H1 (cell line): ENCODE measurements at regions not wholly inside any gene's neighbourhood (a gene's known extent, or its start where the extent isn't known, plus 50 kb on each side); places are given as distances from the start of the nearest gene placed in this dataset.

Experiments used
- CBX5 ChIP-seq: fragments of 300-800, 300-1000 bp; sonication (generic); IDR thresholded peaks from 2 replicates; pipeline ENCODE4 v1.7.1; 2016; ENCODE audit warnings: antibody characterized with exemption, low read length, low read depth
- CHD1 ChIP-seq: IDR thresholded peaks from 2 replicates; pipeline ENCODE4 v1.6.1; 2012; ENCODE audit warnings: low read depth, low read length, improper control_type of control experiment
- GTF2F1 ChIP-seq: IDR thresholded peaks from 2 replicates; pipeline ENCODE4 v1.6.1; 2012; ENCODE audit warnings: low read depth, low read length, improper control_type of control experiment, borderline replicate concordance
- RXRA ChIP-seq: IDR thresholded peaks from 2 replicates; pipeline ENCODE4 v1.6.1; 2011; ENCODE audit warnings: low read depth, mild to moderate bottlenecking, low read length, moderate library complexity; ENCODE audit not compliant: insufficient read depth
- TF ChIP-seq, protein P1 (sequence below): fragments of 300-600 bp; sonication (generic); IDR thresholded peaks from 2 replicates; pipeline ENCODE4 v1.7.1; 2012; ENCODE audit warnings: low read length, moderate library complexity, mild to moderate bottlenecking, inconsistent platforms; ENCODE audit not compliant: insufficient replicate concordance

GRCh38 chr7:142590830-142591457 lies 158.3 kb upstream of the PRSS1 start (continued):
- TF ChIP-seq, protein P1, sequence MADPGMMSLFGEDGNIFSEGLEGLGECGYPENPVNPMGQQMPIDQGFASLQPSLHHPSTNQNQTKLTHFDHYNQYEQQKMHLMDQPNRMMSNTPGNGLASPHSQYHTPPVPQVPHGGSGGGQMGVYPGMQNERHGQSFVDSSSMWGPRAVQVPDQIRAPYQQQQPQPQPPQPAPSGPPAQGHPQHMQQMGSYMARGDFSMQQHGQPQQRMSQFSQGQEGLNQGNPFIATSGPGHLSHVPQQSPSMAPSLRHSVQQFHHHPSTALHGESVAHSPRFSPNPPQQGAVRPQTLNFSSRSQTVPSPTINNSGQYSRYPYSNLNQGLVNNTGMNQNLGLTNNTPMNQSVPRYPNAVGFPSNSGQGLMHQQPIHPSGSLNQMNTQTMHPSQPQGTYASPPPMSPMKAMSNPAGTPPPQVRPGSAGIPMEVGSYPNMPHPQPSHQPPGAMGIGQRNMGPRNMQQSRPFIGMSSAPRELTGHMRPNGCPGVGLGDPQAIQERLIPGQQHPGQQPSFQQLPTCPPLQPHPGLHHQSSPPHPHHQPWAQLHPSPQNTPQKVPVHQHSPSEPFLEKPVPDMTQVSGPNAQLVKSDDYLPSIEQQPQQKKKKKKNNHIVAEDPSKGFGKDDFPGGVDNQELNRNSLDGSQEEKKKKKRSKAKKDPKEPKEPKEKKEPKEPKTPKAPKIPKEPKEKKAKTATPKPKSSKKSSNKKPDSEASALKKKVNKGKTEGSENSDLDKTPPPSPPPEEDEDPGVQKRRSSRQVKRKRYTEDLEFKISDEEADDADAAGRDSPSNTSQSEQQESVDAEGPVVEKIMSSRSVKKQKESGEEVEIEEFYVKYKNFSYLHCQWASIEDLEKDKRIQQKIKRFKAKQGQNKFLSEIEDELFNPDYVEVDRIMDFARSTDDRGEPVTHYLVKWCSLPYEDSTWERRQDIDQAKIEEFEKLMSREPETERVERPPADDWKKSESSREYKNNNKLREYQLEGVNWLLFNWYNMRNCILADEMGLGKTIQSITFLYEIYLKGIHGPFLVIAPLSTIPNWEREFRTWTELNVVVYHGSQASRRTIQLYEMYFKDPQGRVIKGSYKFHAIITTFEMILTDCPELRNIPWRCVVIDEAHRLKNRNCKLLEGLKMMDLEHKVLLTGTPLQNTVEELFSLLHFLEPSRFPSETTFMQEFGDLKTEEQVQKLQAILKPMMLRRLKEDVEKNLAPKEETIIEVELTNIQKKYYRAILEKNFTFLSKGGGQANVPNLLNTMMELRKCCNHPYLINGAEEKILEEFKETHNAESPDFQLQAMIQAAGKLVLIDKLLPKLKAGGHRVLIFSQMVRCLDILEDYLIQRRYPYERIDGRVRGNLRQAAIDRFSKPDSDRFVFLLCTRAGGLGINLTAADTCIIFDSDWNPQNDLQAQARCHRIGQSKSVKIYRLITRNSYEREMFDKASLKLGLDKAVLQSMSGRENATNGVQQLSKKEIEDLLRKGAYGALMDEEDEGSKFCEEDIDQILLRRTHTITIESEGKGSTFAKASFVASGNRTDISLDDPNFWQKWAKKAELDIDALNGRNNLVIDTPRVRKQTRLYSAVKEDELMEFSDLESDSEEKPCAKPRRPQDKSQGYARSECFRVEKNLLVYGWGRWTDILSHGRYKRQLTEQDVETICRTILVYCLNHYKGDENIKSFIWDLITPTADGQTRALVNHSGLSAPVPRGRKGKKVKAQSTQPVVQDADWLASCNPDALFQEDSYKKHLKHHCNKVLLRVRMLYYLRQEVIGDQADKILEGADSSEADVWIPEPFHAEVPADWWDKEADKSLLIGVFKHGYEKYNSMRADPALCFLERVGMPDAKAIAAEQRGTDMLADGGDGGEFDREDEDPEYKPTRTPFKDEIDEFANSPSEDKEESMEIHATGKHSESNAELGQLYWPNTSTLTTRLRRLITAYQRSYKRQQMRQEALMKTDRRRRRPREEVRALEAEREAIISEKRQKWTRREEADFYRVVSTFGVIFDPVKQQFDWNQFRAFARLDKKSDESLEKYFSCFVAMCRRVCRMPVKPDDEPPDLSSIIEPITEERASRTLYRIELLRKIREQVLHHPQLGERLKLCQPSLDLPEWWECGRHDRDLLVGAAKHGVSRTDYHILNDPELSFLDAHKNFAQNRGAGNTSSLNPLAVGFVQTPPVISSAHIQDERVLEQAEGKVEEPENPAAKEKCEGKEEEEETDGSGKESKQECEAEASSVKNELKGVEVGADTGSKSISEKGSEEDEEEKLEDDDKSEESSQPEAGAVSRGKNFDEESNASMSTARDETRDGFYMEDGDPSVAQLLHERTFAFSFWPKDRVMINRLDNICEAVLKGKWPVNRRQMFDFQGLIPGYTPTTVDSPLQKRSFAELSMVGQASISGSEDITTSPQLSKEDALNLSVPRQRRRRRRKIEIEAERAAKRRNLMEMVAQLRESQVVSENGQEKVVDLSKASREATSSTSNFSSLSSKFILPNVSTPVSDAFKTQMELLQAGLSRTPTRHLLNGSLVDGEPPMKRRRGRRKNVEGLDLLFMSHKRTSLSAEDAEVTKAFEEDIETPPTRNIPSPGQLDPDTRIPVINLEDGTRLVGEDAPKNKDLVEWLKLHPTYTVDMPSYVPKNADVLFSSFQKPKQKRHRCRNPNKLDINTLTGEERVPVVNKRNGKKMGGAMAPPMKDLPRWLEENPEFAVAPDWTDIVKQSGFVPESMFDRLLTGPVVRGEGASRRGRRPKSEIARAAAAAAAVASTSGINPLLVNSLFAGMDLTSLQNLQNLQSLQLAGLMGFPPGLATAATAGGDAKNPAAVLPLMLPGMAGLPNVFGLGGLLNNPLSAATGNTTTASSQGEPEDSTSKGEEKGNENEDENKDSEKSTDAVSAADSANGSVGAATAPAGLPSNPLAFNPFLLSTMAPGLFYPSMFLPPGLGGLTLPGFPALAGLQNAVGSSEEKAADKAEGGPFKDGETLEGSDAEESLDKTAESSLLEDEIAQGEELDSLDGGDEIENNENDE = no peak
- TF ChIP-seq GTF2F1 (no peak), CHD1 (no peak), RXRA (no peak), CBX5 (no peak)
- TF ChIP-seq, all 59 proteins: peak for 0
